Stimulated activated CD4-positive, alpha-beta T cell treated with anti-CD3 and anti-CD28 coated beads, Interleukin-1b, Interleukin-23, amount 100 ng/mL, for 24 hours (primary cell): ENCODE measurements at regions not wholly inside any gene's neighbourhood (a gene's known extent, or its start where the extent isn't known, plus 50 kb on each side); places are given as distances from the start of the nearest gene placed in this dataset.

Experiments used
- DNase-seq, 4 experiments: peaks; one replicate each; pipeline ENCODE4 v3.0.0-alpha.2; 2020; ENCODE audit warnings: low read depth in 4 of 4, low spot score in 1 of 4

DNA sequence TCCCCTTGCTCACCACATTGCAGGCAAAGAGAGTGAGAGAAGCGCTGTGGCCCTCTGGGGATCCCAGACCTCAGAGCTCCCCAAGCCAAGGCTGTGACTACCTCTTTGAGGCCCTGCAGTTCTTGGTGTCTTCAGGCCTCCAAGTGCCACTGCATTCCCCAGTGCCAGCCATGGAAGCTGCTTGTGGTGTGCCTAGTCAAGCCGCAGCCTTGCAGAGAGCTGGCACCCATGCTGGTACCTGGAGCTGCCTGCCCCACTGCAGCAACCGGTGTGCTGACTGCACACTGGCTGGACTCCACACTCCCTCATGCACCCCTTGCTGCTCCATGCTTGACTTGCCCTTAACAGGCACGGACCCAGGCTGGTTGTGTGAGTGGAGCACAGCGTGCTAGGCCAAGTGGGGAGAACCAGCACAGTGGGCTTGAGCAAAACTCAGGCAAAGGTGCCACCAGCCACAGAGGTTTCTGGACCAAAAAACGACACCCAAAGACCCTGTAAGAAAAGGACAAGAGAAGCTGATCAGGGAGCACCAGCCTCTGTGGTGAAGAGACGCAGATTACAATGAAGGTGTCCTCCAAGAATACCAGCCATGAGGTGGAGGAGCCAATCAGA is 113.5 kb upstream of the TMEM18 start:
- no peak for DNase-seq

DNA sequence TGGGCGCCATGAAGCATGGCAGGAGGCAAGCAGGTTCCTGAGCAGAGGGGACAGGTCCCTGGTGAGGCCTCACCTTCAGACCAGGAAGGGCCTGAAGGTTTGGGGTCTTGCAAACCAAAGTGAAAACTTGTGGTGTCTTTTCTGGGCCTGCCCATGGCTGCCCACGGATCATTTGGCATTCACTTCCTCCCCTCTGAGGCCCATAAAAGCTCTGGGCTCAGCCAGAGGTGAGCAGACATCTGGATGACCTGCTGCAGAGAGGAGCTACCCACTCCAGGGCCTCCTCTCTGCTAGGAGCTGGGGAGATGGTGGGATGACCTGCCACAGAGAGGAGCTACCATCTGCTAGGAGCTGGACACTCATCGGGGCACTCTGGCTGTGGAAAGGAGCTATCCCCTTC is 112.9 kb upstream of the TMEM18 start:
- DNase-seq = no peak

DNA sequence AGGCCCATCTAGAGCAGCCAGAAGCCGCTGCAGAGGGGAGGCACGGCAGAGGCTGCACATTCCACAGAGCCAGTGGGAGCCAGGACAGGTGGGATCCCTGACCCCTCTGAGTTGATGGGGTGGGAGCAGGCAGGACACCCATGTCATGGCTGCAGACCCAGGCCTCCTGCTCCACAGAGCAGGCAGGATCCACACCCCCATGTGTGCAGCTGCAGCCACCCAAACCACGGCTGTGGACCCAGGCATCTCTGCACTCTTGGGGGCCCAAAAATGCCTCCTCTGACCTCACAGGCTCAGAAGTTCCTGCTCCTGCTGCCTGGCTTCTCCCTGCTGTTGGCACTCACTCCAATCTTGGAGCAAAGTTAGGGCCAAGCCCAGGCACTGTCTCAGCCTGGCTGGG is 112.3 kb upstream of the TMEM18 start:
- DNase-seq = no peak

DNA sequence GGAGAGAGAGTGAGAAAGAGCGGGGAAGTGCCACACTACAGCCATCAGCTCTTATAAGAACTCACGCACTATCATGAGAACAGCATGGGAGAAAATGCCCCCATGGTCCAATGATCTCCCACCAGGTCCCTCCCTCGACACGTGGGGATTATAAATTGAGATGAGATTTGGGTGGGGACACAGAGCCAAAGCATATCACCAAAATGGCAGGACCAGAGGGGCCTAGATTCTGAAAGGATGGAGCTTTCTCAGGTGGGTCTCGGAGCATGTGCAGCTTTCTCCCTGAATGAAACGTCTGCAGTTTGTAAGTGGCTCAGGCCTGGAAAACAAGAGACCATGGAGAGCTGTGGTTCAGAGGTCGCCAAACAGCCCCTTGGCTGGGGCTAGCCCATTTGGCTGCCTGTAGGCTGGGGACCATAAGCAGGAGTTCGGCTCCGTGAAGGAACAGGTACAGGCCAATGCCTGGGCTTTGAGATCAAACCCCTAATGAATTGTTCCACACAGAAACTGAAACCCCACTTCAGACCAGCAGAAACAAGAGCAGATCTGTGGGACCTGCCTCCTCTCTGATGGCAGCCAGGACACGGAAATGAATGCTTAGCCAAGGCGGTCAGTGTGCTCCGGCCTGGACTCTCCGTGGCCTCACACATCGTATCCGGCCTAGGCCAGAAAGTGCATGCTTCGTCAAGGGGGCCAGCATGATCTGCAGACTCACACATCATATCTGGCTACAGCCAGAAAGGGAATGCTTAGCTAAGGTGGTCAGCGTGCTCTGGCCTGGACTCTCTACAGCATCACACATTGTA is 111.2 kb upstream of the TMEM18 start:
- no peak for DNase-seq

DNA sequence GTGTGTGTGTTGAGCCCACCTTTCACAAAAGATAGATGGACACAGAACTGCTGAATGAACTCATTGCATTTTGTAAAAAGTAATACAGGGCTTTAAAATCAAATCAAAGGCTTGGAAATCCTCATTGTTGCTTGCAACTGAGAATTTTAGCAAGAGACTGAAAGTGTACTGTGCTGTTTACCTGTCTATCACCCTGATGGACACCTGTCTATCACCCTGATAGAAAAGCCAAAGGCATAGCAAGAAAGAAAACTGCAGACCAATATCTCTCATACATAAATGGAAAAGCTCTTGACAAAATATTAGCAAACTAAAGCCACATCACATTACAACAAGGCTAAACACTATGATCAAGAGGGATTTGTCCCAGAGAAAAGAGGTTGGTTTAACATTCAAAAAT is 107.5 kb upstream of the TMEM18 start:
- no peak for DNase-seq

DNA sequence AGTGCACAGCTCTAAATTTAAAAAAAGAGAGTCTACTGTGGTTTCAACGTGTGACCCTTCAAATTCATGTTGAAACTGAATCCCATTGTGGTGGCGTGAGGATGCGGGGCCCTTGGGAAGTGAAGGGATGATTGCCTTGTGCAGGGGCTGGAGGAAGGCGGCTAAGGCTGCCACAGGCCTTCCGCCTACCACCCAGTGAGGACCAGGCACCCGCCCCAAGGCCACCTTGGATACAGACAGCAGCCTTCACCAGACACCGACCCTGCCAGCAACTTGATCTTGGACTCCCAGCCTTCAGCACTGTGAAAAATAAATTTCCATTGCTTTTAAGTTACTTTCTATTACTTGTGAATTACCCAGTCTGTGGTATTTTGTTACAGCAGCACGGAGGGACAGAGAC is 103.4 kb upstream of the TMEM18 start:
- no peak for DNase-seq

DNA sequence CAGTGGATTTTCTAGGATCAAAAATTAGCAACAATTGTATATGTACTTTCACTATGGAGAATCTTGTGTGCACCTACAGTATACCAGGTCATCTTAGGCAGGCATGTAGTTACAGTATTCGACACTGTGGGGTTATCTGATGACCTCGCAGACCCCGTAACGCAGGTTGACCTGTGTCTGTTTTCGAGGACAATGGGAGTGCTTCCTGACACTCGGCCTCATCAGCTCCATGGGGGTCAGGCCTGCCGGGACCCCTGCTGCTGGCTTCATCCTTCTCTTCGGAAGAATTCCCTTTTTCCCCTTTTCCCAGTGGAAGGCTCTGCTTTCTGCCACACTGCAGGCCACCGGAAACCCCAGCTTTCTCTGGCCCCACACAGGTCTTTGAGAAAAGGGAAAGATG is 102.8 kb upstream of the TMEM18 start:
- no peak for DNase-seq

DNA sequence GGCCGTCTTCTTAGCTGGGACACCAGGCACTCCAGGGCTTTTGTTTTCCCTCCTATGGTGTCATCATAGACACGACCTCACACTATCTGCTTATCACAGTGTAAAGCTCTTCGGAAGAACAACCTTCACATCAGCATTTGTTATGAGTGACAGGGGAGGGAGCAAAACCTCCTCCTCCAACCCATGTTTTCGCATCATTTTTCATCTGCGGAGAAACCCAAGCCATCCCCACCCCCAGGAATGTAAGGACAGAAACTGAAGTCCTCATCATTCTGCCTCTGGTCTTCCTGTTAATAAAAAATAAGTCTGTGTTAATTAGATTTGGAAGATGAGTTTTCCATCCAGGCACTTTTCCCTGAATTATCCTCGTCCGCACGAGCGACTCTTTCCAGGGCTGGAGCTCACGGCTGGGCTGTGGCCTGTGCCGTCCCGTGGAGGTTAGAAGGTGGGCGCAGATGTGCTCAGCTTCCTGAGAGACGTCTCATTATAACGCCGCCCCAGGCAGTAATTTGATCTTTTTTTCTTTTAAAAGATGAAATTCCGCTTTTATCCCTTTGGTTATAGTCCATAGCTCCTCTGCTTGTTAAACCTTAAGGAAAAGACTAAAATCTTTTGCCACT is 101.6 kb upstream of the TMEM18 start:
- no peak for DNase-seq

DNA sequence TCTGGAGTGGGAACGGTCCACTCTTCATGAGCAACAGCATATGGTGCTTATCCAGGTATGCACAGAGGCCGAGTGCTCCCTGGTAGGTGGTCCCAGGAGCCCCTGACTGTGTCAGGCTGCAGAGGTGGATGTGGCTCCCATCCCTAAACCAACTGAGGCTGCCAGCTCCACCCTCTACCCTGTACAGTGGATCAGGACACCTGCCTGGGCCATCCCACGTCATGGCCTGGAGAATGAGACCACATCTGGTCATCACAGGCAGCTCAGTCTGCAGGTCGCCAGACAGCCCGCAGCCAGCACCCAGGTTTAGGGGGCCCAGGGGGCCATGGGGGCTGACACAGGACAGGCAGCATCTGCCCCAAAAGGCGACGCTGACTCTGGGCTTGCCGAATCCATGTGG is 100.3 kb upstream of the TMEM18 start:
- DNase-seq = no peak

DNA sequence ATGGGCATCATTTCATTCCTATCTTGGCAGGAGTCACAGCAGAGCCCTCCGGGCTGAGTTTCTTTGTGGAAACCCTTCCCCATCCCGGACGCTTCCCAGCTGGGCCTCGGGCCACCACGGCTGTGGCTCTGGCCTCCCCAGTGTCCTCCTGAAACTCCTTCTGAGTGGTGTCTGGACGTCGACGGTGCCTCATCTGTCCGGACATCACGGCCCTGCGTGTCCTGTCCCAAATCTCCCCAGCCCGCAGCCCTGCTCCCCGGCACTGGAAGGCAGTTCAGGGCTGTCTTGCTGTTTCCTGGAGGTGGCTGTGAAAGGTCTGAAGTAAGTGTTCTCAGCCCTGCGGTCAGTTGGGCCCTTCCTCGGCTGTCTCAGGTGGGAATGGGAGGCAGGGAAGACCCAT is 99.8 kb upstream of the TMEM18 start:
- no peak for DNase-seq

DNA sequence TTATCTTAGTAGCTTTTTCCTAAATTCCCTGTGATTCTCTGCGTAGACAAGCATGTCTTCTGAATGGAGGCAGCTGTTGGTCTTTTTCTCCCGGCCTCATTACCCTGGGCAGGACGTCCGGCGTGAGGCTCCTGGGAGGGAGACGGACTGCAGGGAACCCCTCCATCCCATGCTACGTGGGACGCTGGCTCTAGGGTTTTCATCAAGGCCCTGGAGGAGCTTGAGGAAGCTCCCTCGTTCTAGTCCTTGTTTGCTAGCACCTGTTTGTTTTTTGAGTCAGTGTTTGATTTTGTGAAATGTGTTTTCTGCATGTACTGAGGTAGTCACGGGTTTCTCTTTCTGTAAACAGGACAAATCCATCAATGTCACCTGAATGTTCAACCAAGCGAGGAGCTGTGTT is 99.3 kb upstream of the TMEM18 start:
- DNase-seq = no peak

DNA sequence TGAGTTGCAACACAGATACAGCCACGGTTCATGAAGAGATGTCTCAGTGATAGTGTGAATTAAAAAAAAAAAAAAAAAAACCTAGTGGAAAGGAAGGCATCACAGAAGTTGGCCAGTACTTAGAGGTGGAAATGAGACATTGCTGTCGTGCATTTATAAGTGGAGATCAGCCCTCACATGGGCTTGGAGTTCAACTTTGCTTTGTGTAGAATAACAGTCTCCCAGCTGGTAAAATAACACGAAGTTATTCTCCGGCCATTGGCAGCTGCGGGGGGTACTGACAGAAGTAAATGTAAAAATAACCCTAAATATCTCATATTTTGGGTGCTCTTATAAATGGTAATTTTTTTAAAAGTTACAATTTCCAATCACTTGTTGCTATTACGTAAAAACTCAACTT is 98.8 kb upstream of the TMEM18 start:
- DNase-seq = no peak

DNA sequence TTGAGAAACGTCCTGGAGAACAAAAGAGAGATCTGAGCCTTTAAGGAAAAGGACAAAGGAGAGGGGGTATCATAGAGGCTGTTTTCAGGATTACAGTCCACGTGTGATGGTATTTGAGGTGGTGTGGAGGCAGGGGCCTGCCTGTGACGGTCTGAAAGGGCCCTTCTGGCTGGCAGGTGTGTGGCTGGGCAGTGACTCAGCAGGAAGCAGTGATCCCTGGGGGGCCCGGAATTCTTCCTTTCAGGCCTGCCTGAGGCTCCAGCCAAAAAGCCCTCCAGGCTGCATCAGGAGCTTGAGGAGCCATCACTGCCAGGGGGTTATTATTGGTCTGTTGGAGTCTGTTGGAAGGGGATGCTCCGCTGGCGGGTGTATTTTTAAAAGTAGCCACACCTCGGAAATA is 97.2 kb upstream of the TMEM18 start:
- no peak for DNase-seq

DNA sequence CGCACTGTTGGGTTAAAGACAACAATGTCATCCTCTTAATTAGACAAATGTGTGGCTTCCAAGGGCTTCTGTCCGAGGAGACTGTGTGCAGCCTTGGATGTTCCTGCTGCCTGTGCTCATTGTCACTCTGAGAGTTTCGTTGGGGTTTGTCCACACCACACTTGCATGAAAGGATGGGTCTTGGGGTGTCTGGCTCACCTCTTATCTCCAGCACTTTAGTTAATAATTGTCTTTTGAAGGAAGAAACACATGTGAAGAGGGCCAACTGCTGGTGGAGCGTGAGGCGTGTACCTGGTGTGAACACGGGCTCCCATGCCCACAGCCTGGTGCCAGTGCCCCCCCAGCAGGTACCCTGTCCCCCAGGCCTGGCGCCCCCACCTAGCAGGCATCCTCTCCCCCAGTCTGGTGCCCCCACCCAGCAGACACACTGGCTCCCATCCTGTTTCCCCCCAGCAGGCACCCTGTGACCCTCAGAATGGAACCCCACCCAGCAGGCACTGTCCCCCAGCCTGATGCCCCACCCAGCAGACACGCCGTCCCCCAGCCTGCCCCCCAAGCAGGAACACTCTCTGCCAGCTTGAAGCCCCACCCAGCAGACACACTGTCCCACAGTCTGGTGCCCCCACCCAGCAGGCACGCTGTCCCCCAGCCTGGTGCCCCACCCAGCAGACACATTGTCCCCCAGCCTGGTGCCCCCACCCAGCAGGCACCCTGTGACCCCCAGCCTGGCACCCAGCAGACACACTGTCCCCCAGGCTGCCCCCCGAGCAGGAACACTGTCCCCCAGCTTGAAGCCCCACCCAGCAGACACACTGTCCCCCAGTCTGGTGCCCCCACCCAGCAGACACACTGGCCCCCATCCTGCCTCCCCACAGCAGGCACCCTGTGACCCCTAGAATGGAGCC is 96.3 kb upstream of the TMEM18 start:
- no peak for DNase-seq

DNA sequence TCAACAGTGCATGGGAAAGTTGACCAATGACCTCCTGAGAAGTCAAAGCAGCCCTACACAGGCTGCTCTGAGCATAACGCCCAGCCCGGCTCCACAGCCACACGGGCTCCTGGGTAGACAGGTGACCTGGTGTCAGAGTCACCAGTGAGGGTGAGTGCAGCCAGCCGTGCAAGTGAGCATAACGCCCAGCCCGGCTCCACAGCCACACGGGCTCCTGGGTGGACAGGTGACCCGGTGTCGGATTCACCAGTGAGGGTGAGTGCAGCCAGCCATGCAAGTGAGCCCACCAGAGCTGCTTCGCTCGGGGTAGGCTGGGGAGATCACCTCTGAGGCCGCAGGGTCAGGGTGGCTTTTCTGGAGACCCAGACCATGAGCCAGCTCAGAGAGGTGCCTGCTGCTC is 94.3 kb upstream of the TMEM18 start:
- no peak for DNase-seq

DNA sequence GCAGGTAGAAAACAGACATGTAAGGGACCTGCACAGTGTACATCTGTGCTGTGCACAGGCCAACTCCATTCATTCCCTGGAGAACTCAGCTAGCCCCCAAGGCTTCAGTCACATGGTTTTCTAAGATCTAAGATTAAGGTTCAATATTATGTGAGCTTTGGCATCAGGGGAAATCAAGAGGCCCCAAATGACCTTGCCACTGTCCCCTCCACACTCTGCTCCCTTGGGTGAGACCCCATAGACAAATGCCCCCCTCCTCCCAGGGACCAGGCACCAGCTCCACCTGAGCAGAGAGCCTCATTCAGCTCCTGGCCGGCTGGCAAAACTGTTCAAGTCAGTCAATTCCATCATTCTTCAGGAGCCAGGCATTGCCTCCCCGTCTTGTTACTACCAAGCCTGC is 93.6 kb upstream of the TMEM18 start:
- no peak for DNase-seq

DNA sequence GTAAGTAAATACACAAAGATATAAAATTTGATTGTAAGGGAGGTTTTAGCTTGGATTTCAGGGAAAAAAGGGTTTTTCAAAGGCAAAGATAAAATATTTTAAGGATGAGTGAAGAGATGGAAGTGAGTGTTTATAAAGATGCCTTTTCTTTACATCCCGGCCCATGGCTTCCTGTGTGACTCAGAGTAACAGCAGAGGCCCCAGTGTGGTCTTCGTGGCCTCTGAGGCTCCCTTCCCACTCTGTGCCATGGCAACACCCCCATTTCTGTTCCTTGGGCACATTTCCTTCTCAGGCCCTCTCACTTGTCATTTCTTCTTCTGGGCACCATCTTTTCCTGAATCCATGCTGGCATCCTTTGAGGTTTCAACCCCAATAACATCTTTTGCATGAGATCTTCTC is 92.6 kb upstream of the TMEM18 start:
- no peak for DNase-seq

DNA sequence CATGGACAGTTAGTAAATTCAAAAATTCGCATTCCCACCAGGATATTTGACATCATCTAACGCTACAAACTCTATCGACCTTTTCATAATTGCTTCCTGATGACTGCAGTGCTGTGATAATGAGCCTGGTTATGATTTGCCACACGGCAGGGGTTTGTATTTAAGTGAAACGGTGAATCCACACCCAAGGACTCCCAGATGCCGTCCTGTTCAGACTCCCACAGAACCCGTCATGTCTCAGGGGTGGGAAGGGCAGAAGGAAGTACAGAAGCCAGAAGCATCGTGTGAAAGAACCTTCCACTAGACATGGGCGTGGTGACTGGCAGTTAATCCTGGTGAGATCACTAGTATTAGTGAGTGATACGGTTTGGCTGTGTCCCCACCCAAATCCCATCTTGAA is 91.2 kb upstream of the TMEM18 start:
- no peak for DNase-seq

DNA sequence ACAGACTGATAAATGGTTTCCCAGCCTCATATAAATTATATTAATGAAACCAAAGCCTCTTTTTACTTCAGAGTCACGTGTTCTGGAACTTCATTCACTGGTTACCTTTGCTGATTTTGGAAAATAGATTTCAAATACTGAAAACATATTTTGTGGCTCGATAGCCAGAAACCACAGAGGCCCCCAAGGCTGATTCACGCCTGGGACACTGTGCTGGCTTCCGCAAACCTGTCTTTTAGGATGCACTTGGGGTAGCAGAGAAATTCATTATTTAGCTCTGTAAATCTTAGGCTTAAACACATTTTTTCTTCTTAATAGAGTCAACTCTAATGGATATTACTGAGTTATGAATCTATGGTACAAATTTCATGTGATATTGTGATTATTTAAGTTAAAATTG is 90.7 kb upstream of the TMEM18 start:
- DNase-seq = no peak

DNA sequence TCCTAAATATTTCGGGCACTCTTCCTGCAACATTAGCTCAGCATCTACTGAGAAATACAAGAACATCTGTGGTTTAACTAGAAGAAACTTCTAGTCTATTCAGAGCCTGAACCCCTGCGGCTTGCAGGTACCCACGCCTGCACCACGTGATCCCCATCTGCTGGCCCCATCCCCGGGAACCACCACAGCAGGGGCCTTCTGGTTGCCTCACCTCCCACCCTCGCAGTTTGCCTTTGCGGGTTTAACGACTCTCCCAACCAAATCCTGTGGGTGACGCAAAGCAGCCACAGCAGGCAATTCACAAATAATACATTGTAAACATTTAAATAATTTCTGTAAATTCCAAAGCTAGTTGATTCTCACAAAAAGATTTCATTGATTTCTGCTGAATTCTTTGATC is 90.2 kb upstream of the TMEM18 start:
- DNase-seq = no peak

DNA sequence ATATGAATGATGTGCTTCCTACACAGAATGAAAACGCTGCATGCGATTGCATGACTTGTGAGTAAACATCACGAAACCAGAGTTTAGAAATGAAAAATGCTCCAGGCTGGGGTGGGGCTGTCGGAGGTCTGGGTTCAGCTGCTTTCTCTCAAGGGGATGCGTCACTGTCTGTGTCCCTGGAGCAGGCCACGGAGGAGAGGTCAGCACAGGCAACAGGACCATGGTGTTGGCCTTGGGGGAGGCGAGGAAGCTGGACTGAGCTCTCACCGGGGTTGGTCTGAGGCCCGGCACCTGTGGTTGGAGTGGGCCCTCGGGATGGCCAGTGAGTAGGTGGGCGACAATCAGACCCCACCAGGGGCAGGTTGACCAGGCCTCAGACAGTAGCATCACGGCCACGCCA is 89.0 kb upstream of the TMEM18 start:
- no peak for DNase-seq

DNA sequence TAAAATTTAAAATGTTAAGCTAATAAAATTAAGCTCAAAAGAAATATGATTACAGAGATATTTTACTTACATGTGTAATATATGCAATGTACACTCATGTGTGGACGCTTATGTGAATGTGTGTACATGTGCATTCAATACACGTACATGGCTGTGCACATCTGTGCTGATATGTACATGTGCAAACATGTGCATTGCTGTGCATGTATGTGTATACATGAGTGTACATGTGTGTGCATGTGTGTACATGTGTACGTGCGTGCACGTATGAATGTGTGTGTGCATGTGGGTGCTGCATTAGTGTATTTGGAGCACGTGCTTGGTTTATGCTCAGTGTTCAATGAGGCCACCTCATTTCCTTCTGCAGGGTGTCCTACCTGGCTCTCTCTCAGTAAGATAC is 88.2 kb upstream of the TMEM18 start:
- DNase-seq = no peak
